ENCODE measurements at regions not wholly inside any gene's neighbourhood (a gene's known extent, or its start where the extent isn't known, plus 50 kb on each side); places are given as distances from the start of the nearest gene placed in this dataset.

DNA sequence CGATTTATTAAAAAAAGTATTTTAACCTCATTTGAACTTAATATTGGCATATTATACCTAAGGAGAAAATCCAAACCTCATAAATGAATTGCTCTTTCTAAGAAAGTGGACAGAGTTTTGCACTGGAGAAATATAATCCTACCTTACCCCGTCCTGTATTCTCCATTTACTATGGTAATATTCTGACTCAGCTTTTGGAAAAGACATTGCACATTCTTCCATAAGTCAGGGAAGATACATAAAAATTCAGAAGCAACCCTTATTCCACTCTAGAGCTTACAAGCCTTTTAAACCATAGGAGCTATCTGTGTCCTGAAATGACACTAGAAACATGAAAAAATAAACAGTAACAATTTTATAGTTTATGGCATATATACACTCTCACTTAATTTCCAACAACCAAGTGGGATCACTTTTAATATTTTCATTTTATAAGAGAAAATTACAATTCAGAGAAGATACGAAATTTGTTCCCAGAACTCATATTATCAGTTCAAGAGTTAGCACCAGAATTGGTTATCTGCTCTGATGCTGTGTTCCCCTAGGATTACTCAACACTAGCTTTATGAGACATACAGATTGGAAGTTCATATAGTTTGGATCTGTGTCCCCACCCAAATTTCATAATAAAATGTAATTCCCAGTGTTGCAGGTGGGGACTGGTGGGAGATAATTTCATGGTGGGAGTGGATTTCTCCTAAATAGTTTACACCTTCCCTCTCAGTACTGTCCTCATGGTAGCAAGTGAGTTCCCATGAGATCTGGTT is 359.4 kb downstream of the ARAP2 start:
- CTCF ChIA-PET, result no interaction called here
- TF ChIP-seq CTCF (IDR thresholded peaks at IDR 0.05; ENCODE audit: insufficient read depth in 1 of 2, low read depth in 1 of 2, low read length in 1 of 2, severe bottlenecking in 1 of 2, unreplicated experiment in 1 of 2), result no peak
- no TSS peak for BruUV-seq (replicated peaks)
- no peak overlapping the region for H3K4me3 ChIP-seq (ENCODE audit: low read depth, low read length)
- Mint-ChIP-seq H3K27ac (ENCODE audit: unreplicated experiment) (no peak overlapping the region), H3K9me3 (ENCODE audit: unreplicated experiment) (no peaks in the 10 kb centered on the region), H3K4me3 (ENCODE audit: unreplicated experiment) (no peak overlapping the region), H3K27me3 (ENCODE audit: insufficient read depth, unreplicated experiment) (peaks cover 3% of the 10 kb centered on the region), H3K4me1 (ENCODE audit: low read depth, unreplicated experiment) (no peaks in the 10 kb centered on the region), H3K36me3 (ENCODE audit: insufficient read depth, unreplicated experiment) (no peaks in the 10 kb centered on the region)
- H3K4me1 ChIP-seq, result no peaks in the 10 kb centered on the region
- POLR2A ChIA-PET, result no interaction called here
- intact Hi-C loops (cut with micrococcal nuclease; ENCODE audit: unreplicated experiment), result no loop called here
- no peak for DNase-seq
- no peaks in the 10 kb centered on the region for H3K9me3 ChIP-seq
- H3K36me3 ChIP-seq (ENCODE audit: control insufficient read depth, insufficient read depth, low read length), result no peaks in the 10 kb centered on the region
- H3K27me3 ChIP-seq (replicated peaks; ENCODE audit: control insufficient read depth, insufficient read depth, low read length), result no peaks in the 10 kb centered on the region

- Mint-ChIP-seq H3K27ac (ENCODE audit: unreplicated experiment) (no peak overlapping the region), H3K9me3 (ENCODE audit: unreplicated experiment) (no peaks in the 10 kb centered on the region), H3K27me3 (ENCODE audit: insufficient read depth, unreplicated experiment) (peaks cover 4% of the 10 kb centered on the region), H3K4me1 (ENCODE audit: low read depth, unreplicated experiment) (no peaks in the 10 kb centered on the region), H3K36me3 (ENCODE audit: insufficient read depth, unreplicated experiment) (no peaks in the 10 kb centered on the region), H3K4me3 (ENCODE audit: unreplicated experiment) (no peak overlapping the region)
- no peak for TF ChIP-seq CTCF (IDR thresholded peaks at IDR 0.05; ENCODE audit: insufficient read depth in 1 of 2, low read depth in 1 of 2, low read length in 1 of 2, severe bottlenecking in 1 of 2, unreplicated experiment in 1 of 2)
- H3K9me3 ChIP-seq, result no peaks in the 10 kb centered on the region
- POLR2A ChIA-PET, result no interaction called here
- BruUV-seq (replicated peaks), result no TSS peak
- CTCF ChIA-PET, result no interaction called here
- intact Hi-C loops (cut with micrococcal nuclease; ENCODE audit: unreplicated experiment), result no loop called here
- H3K4me1 ChIP-seq, result no peaks in the 10 kb centered on the region
- no peaks in the 10 kb centered on the region for H3K36me3 ChIP-seq (ENCODE audit: control insufficient read depth, insufficient read depth, low read length)
- no peak for DNase-seq
- H3K27me3 ChIP-seq (replicated peaks; ENCODE audit: control insufficient read depth, insufficient read depth, low read length), result no peaks in the 10 kb centered on the region
- no peak overlapping the region for H3K4me3 ChIP-seq (ENCODE audit: low read depth, low read length)
These were observed 346.5 kb downstream of the ARAP2 start for GRCh38 chr4:35897808-35898207.

GRCh38 chr4:35900286-35901243 is 343.7 kb downstream of the ARAP2 start:
- Histone ChIP-seq H3K9me3 (no peaks in the 10 kb centered on the region), H3K36me3 (ENCODE audit: control insufficient read depth, insufficient read depth, low read length) (no peaks in the 10 kb centered on the region), H3K27me3 (replicated peaks; ENCODE audit: control insufficient read depth, insufficient read depth, low read length) (no peaks in the 10 kb centered on the region), H3K4me1 (no peaks in the 10 kb centered on the region), H3K4me3 (ENCODE audit: low read depth, low read length) (no peak overlapping the region)
- no peaks in the 10 kb centered on the region for H3K4me1 Mint-ChIP-seq (ENCODE audit: low read depth, unreplicated experiment)
- no peak for TF ChIP-seq CTCF (IDR thresholded peaks at IDR 0.05; ENCODE audit: insufficient read depth in 1 of 2, low read depth in 1 of 2, low read length in 1 of 2, severe bottlenecking in 1 of 2, unreplicated experiment in 1 of 2)
- intact Hi-C loops (cut with micrococcal nuclease; ENCODE audit: unreplicated experiment), result no loop called here
- CTCF ChIA-PET, result no interaction called here
- no peaks in the 10 kb centered on the region for H3K36me3 Mint-ChIP-seq (ENCODE audit: insufficient read depth, unreplicated experiment)
- no peak overlapping the region for H3K27ac Mint-ChIP-seq (ENCODE audit: unreplicated experiment)
- BruUV-seq (replicated peaks), result no TSS peak
- POLR2A ChIA-PET, result no interaction called here
- no peaks in the 10 kb centered on the region for H3K27me3 Mint-ChIP-seq (ENCODE audit: insufficient read depth, unreplicated experiment)
- H3K4me3 Mint-ChIP-seq (ENCODE audit: unreplicated experiment), result no peak overlapping the region
- DNase-seq, result no peak
- H3K9me3 Mint-ChIP-seq (ENCODE audit: unreplicated experiment), result no peaks in the 10 kb centered on the region

Measured in Caco-2 (cell line).